Mesothelial cell of epicardium (in vitro differentiated cells): ENCODE measurements at regions not wholly inside any gene's neighbourhood (a gene's known extent, or its start where the extent isn't known, plus 50 kb on each side); places are given as distances from the start of the nearest gene placed in this dataset.
"Not testable (repeated sequence)": the region's sequence is repeated elsewhere in the genome, so short reads cannot be mapped to it uniquely, and the experiment has no call there.

Experiments
- DNase-seq, 2 experiments: peaks; one replicate each; pipeline ENCODE4 v3.0.0; 2021; ENCODE audit warnings: low spot score in 2 of 2; ENCODE audit not compliant: unreplicated experiment in 2 of 2
- H3K27ac Mint-ChIP-seq: 2 replicates; pipeline ENCODE4 v1.8.0; 2021; ENCODE audit warnings: mixed read lengths
- H3K27me3 Mint-ChIP-seq: 2 replicates; pipeline ENCODE4 v1.8.0; 2021; ENCODE audit warnings: low read depth, mixed read lengths
- H3K36me3 Mint-ChIP-seq: 2 replicates; pipeline ENCODE4 v1.8.0; 2021; ENCODE audit warnings: mixed read lengths
- H3K4me1 Mint-ChIP-seq: 2 replicates; pipeline ENCODE4 v1.8.0; 2021; ENCODE audit warnings: mixed read lengths
- H3K4me3 Mint-ChIP-seq: 2 replicates; pipeline ENCODE4 v1.8.0; 2021; ENCODE audit warnings: mild to moderate bottlenecking, moderate library complexity, mixed read lengths
- H3K9me3 Mint-ChIP-seq: 2 replicates; pipeline ENCODE4 v1.8.0; 2021; ENCODE audit warnings: mixed read lengths
- TF ChIP-seq, protein P1 (sequence below): fragments of 200-600 bp; sonication (generic); IDR thresholded peaks from one replicate; pipeline ENCODE4 v1.5.0; 2021; ENCODE audit warnings: antibody characterized with exemption; ENCODE audit not compliant: unreplicated experiment

DNA sequence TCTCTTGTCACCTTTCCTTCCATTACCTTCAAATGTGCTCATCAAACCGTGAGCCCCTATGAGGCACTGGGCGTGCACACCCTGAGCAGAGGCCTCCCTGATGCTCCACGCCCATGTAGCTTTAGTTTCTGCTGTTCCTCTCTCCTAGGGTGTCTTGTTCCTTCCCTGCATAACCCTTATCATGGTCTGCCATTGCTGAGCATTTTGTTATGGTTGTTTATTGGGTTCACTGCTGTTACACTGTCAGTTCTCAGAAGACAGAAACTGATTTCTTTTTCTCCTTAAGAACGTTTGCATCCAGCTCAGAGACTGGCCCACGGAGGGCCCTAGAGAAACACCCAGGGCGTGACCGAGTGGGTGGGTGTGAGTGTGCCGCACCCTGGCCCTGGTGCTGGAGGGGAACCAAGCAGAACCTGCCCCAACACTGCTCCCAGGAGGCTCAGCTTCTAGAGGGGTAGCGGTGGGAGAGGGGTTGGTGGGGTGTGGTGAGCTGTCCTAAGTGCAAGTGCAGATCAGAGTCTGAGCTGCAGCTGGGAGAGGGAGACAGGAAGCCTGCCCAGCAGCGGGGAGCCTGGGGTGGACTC is 61.4 kb upstream of the URI1 start:
- no peak overlapping the region for H3K4me3 Mint-ChIP-seq
- DNase-seq = no peak
- peaks cover 49% of the 10 kb centered on the region for H3K27me3 Mint-ChIP-seq
- no peaks in the 10 kb centered on the region for H3K9me3 Mint-ChIP-seq
- H3K27ac Mint-ChIP-seq = no peak overlapping the region
- TF ChIP-seq, protein P1, sequence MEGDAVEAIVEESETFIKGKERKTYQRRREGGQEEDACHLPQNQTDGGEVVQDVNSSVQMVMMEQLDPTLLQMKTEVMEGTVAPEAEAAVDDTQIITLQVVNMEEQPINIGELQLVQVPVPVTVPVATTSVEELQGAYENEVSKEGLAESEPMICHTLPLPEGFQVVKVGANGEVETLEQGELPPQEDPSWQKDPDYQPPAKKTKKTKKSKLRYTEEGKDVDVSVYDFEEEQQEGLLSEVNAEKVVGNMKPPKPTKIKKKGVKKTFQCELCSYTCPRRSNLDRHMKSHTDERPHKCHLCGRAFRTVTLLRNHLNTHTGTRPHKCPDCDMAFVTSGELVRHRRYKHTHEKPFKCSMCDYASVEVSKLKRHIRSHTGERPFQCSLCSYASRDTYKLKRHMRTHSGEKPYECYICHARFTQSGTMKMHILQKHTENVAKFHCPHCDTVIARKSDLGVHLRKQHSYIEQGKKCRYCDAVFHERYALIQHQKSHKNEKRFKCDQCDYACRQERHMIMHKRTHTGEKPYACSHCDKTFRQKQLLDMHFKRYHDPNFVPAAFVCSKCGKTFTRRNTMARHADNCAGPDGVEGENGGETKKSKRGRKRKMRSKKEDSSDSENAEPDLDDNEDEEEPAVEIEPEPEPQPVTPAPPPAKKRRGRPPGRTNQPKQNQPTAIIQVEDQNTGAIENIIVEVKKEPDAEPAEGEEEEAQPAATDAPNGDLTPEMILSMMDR = no peak
- no peaks in the 10 kb centered on the region for H3K36me3 Mint-ChIP-seq
- no peaks in the 10 kb centered on the region for H3K4me1 Mint-ChIP-seq

DNA sequence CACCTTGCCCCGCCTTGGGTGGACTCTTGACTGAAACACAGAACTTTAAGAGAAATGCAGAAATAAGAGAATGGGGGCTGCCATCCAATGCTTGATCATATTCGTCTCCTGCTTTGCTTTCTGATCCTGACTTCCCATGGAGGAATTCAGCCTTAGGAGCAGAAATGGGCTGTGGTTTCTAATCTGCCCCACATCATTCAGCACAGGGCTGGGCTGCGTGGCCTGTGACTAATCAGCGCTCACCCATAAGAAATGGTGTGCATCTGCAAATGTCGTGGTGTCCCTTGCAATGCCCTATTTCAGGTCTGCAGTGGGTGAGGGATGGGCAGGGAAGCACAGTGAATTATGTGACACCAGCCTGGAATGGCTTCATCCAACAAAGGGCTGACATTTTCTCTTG is 60.7 kb upstream of the URI1 start:
- DNase-seq = no peak
- Mint-ChIP-seq H3K4me3 (no peak overlapping the region), H3K4me1 (no peaks in the 10 kb centered on the region), H3K27me3 (peaks cover 44% of the 10 kb centered on the region), H3K9me3 (no peaks in the 10 kb centered on the region), H3K27ac (no peak overlapping the region), H3K36me3 (no peaks in the 10 kb centered on the region)
- TF ChIP-seq, protein P1 = no peak

DNA sequence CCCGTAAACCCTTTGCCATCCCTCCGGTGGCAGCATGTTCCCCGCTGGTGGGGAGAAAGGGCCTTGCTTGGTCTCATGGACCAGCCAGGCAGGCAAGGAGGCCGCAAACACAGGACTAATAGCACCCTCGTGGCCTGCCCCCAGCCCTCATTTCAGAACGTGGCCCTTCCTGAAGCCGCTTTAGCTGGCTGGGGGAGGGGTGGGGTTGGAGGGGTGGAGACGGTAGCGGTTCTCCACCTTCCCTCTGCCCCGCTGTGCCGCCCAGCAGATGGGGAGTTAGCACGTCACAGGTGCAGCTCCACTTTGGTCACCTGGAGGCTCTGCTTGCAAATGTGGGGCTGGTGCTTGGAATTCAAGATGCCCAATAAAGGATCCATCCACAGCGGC is 59.3 kb upstream of the URI1 start:
- no peak for DNase-seq
- no peaks in the 10 kb centered on the region for H3K36me3 Mint-ChIP-seq
- H3K27me3 Mint-ChIP-seq = peaks cover 35% of the 10 kb centered on the region
- H3K9me3 Mint-ChIP-seq = no peaks in the 10 kb centered on the region
- no peak overlapping the region for H3K4me3 Mint-ChIP-seq
- TF ChIP-seq, protein P1 = no peak
- peaks cover 10% of the 10 kb centered on the region for H3K4me1 Mint-ChIP-seq
- no peak overlapping the region for H3K27ac Mint-ChIP-seq

DNA sequence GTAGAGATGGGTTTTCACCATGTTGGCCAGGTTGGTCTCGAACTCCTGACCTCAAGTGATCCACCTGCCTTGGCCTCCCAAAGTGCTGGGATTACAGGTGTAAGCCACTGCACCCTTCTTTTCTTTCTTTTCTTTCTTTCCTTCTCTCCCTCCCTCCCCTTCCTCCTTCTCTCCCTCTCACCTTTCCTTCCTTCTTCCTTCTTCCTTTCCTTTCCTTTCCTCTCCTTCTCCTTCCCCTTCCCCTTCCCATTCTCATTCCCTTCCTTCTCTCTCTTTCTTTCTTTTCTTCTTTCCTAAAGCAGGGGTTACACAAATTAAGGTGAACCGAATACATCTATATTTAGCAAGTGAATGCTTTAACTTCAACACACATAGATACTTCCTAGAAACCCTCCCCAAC is 58.0 kb upstream of the URI1 start:
- Mint-ChIP-seq H3K4me1 (peaks cover 11% of the 10 kb centered on the region), H3K4me3 (no peak overlapping the region), H3K36me3 (no peaks in the 10 kb centered on the region), H3K9me3 (no peaks in the 10 kb centered on the region), H3K27me3 (peaks cover 23% of the 10 kb centered on the region), H3K27ac (no peak overlapping the region)
- no peak for DNase-seq
- TF ChIP-seq, protein P1 = no peak

DNA sequence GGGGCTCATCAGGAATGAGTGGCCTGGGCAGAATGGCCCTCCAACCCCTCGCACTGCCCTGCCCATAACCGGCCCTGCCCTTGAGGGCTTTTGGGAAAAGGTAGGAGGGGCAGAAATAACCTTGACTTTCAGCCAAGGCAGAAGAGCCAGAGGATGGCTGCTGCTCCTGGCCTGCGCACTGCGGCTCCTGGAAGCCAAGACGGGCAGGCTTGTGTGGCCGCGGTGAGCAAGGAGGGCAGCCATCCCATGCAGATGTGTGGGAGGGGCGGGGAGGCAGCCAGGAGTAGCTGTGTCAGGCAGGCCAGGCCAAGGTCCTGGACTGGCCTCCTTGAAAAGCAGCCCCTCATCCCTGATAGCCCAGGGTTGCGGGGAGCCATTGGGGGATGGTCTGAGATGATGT is 57.6 kb upstream of the URI1 start:
- no peak for DNase-seq
- Mint-ChIP-seq H3K36me3 (no peaks in the 10 kb centered on the region), H3K27me3 (peaks cover 19% of the 10 kb centered on the region), H3K4me1 (peaks cover 11% of the 10 kb centered on the region), H3K4me3 (no peak overlapping the region), H3K9me3 (no peaks in the 10 kb centered on the region), H3K27ac (no peak overlapping the region)
- TF ChIP-seq, protein P1 = no peak

DNA sequence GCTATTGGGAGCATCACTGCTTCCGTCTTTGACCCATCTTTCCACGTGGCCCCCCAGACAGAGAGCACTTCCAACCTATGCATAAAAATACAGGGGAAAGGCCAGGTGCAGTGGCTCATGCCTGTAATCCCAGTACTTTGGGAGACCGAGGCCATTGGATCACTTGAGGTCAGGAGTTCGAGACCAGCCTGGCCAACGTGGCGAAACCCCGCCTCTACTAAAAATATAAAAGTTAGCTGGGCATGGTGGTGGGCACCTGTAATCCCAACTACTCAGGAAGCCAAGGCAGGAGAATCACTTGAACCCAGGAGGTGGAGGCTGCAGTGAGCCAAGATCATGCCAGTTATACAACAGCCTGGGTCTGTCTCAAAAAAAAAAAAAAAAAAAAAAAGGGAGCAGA is 55.9 kb upstream of the URI1 start:
- not testable (repeated sequence) for H3K4me3 Mint-ChIP-seq, H3K36me3 Mint-ChIP-seq, H3K27ac Mint-ChIP-seq, H3K9me3 Mint-ChIP-seq
- Mint-ChIP-seq H3K4me1 (peaks cover 11% of the 10 kb centered on the region), H3K27me3 (peaks cover 12% of the 10 kb centered on the region)
- DNase-seq = peak in 1 of 2 experiments; percentile 25
